T-helper 2 cell treated with Interferon-gamma antibody and Interleukin-4, amounts not matched to agents 5 μg/mL and 100 μg/mL, for 36 hours (primary cell): ENCODE measurements at regions not wholly inside any gene's neighbourhood (a gene's known extent, or its start where the extent isn't known, plus 50 kb on each side); places are given as distances from the start of the nearest gene placed in this dataset.

ENCODE experiments used
- DNase-seq: peaks from one replicate; pipeline ENCODE4 v3.0.0; 2021; ENCODE audit warnings: low spot score
- H3K27ac Mint-ChIP-seq: one replicate; pipeline ENCODE4 v1.8.0; 2021; ENCODE audit warnings: mild to moderate bottlenecking, mixed read lengths
- H3K27me3 Mint-ChIP-seq: one replicate; pipeline ENCODE4 v1.8.0; 2021; ENCODE audit warnings: low read depth, mixed read lengths
- H3K36me3 Mint-ChIP-seq: one replicate; pipeline ENCODE4 v1.8.0; 2021; ENCODE audit warnings: low read depth, mixed read lengths
- H3K4me1 Mint-ChIP-seq: one replicate; pipeline ENCODE4 v1.8.0; 2021; ENCODE audit warnings: low read depth, mixed read lengths
- H3K4me3 Mint-ChIP-seq: one replicate; pipeline ENCODE4 v1.8.0; 2022; ENCODE audit warnings: mild to moderate bottlenecking, moderate library complexity, mixed read lengths
- H3K9me3 Mint-ChIP-seq: one replicate; pipeline ENCODE4 v1.8.0; 2021; ENCODE audit warnings: mixed read lengths

- H3K9me3 Mint-ChIP-seq: peaks cover 3% of the 10 kb centered on the region
- no peak overlapping the region for H3K27ac Mint-ChIP-seq
- peaks cover 3% of the 10 kb centered on the region for H3K27me3 Mint-ChIP-seq
- no peaks in the 10 kb centered on the region for H3K4me1 Mint-ChIP-seq
- DNase-seq: no peak
- H3K36me3 Mint-ChIP-seq: no peaks in the 10 kb centered on the region
- H3K4me3 Mint-ChIP-seq: no peak overlapping the region
Observed at GRCh38 chr17:65387322-65387721, 174.1 kb downstream of the AXIN2 start.

- Mint-ChIP-seq H3K36me3 (no peaks in the 10 kb centered on the region), H3K4me1 (no peaks in the 10 kb centered on the region), H3K4me3 (no peak overlapping the region), H3K27me3 (peaks cover 3% of the 10 kb centered on the region), H3K9me3 (peaks cover 3% of the 10 kb centered on the region), H3K27ac (no peak overlapping the region)
- no peak for DNase-seq
Observed at GRCh38 chr17:65385726-65386125, 175.7 kb downstream of the AXIN2 start.

- no peak overlapping the region for H3K4me3 Mint-ChIP-seq
- H3K27ac Mint-ChIP-seq: no peak overlapping the region
Observed at GRCh38 chr17:65385071-65385470, 176.4 kb downstream of the AXIN2 start.

GRCh38 chr17:65381152-65381551, 180.3 kb downstream of the AXIN2 start:
- H3K27ac Mint-ChIP-seq: no peak overlapping the region

More at GRCh38 chr17:65385071-65385470, 176.4 kb downstream of the AXIN2 start:
- no peak for DNase-seq
- H3K36me3 Mint-ChIP-seq: no peaks in the 10 kb centered on the region
- peaks cover 3% of the 10 kb centered on the region for H3K9me3 Mint-ChIP-seq
- no peaks in the 10 kb centered on the region for H3K4me1 Mint-ChIP-seq
- H3K27me3 Mint-ChIP-seq: peaks cover 3% of the 10 kb centered on the region

GRCh38 chr17:65374966-65375365, 186.5 kb downstream of the AXIN2 start:
- Mint-ChIP-seq H3K4me3 (no peak overlapping the region), H3K9me3 (no peaks in the 10 kb centered on the region), H3K4me1 (no peaks in the 10 kb centered on the region)

More at GRCh38 chr17:65381152-65381551, 180.3 kb downstream of the AXIN2 start:
- H3K27me3 Mint-ChIP-seq: peaks cover 3% of the 10 kb centered on the region
- H3K4me1 Mint-ChIP-seq: no peaks in the 10 kb centered on the region
- peaks cover 3% of the 10 kb centered on the region for H3K9me3 Mint-ChIP-seq
- no peak for DNase-seq
- H3K4me3 Mint-ChIP-seq: no peak overlapping the region
- no peaks in the 10 kb centered on the region for H3K36me3 Mint-ChIP-seq

GRCh38 chr17:65371702-65372101, 189.7 kb downstream of the AXIN2 start:
- Mint-ChIP-seq H3K9me3 (no peaks in the 10 kb centered on the region), H3K4me1 (no peaks in the 10 kb centered on the region), H3K27ac (no peak overlapping the region), H3K4me3 (no peak overlapping the region), H3K36me3 (no peaks in the 10 kb centered on the region), H3K27me3 (peaks cover 10% of the 10 kb centered on the region)
- DNase-seq: no peak

More at GRCh38 chr17:65374966-65375365, 186.5 kb downstream of the AXIN2 start:
- Mint-ChIP-seq H3K27me3 (peaks cover 10% of the 10 kb centered on the region), H3K27ac (no peak overlapping the region), H3K36me3 (no peaks in the 10 kb centered on the region)
- DNase-seq: no peak

GRCh38 chr17:65370669-65371131, 190.7 kb downstream of the AXIN2 start:
- Mint-ChIP-seq H3K9me3 (no peaks in the 10 kb centered on the region), H3K4me1 (no peaks in the 10 kb centered on the region), H3K4me3 (no peak overlapping the region), H3K27ac (no peak overlapping the region), H3K27me3 (peaks cover 10% of the 10 kb centered on the region), H3K36me3 (no peaks in the 10 kb centered on the region)
- DNase-seq: no peak

GRCh38 chr17:65368341-65368740, 193.1 kb downstream of the AXIN2 start:
- Mint-ChIP-seq H3K9me3 (no peaks in the 10 kb centered on the region), H3K4me1 (no peaks in the 10 kb centered on the region), H3K27ac (no peak overlapping the region), H3K4me3 (no peak overlapping the region), H3K27me3 (peaks cover 4% of the 10 kb centered on the region), H3K36me3 (no peaks in the 10 kb centered on the region)
- no peak for DNase-seq

- Mint-ChIP-seq H3K27me3 (peaks cover 4% of the 10 kb centered on the region), H3K4me1 (no peaks in the 10 kb centered on the region), H3K36me3 (no peaks in the 10 kb centered on the region), H3K9me3 (no peaks in the 10 kb centered on the region), H3K27ac (no peak overlapping the region), H3K4me3 (no peak overlapping the region)
- DNase-seq: peak; percentile 57
Observed at GRCh38 chr17:65366102-65366844, 195.2 kb downstream of the AXIN2 start.

GRCh38 chr17:65365169-65365568, 196.3 kb downstream of the AXIN2 start:
- H3K36me3 Mint-ChIP-seq: no peaks in the 10 kb centered on the region
- no peak overlapping the region for H3K4me3 Mint-ChIP-seq

GRCh38 chr17:65364438-65364837, 197.0 kb downstream of the AXIN2 start:
- Mint-ChIP-seq H3K27me3 (no peaks in the 10 kb centered on the region), H3K4me1 (no peaks in the 10 kb centered on the region), H3K4me3 (no peak overlapping the region), H3K27ac (no peak overlapping the region), H3K9me3 (no peaks in the 10 kb centered on the region), H3K36me3 (no peaks in the 10 kb centered on the region)
- no peak for DNase-seq

More at GRCh38 chr17:65365169-65365568, 196.3 kb downstream of the AXIN2 start:
- no peaks in the 10 kb centered on the region for H3K9me3 Mint-ChIP-seq
- no peaks in the 10 kb centered on the region for H3K27me3 Mint-ChIP-seq
- no peak for DNase-seq
- H3K27ac Mint-ChIP-seq: no peak overlapping the region
- H3K4me1 Mint-ChIP-seq: no peaks in the 10 kb centered on the region

GRCh38 chr17:65362826-65363225, 198.6 kb downstream of the AXIN2 start:
- H3K36me3 Mint-ChIP-seq: no peaks in the 10 kb centered on the region
- no peak overlapping the region for H3K4me3 Mint-ChIP-seq
- DNase-seq: no peak
- H3K27ac Mint-ChIP-seq: no peak overlapping the region
- H3K4me1 Mint-ChIP-seq: peaks cover 3% of the 10 kb centered on the region
- H3K9me3 Mint-ChIP-seq: no peaks in the 10 kb centered on the region
- no peaks in the 10 kb centered on the region for H3K27me3 Mint-ChIP-seq

- Mint-ChIP-seq H3K9me3 (no peaks in the 10 kb centered on the region), H3K27ac (no peak overlapping the region), H3K4me3 (no peak overlapping the region), H3K36me3 (no peaks in the 10 kb centered on the region), H3K27me3 (no peaks in the 10 kb centered on the region), H3K4me1 (peaks cover 3% of the 10 kb centered on the region)
- DNase-seq: no peak
Observed at GRCh38 chr17:65360961-65361552, 200.4 kb downstream of the AXIN2 start.

GRCh38 chr17:65359016-65359415, 202.4 kb downstream of the AXIN2 start:
- DNase-seq: peak; percentile 40
- Mint-ChIP-seq H3K27me3 (peaks cover 2% of the 10 kb centered on the region), H3K4me1 (peaks cover 3% of the 10 kb centered on the region), H3K27ac (no peak overlapping the region), H3K9me3 (no peaks in the 10 kb centered on the region), H3K36me3 (no peaks in the 10 kb centered on the region), H3K4me3 (no peak overlapping the region)
